Colonic mucosa (tissue), 4 donors: ENCODE measurements at regions not wholly inside any gene's neighbourhood (a gene's known extent, or its start where the extent isn't known, plus 50 kb on each side); places are given as distances from the start of the nearest gene placed in this dataset.

ENCODE experiments used
- DNase-seq: peaks from one replicate; pipeline ENCODE4 v3.0.0-alpha.2; 2020
- H3K27ac ChIP-seq: fragments of 200-600 bp; one replicate; pipeline ENCODE4 v1.8.0; 2021
- H3K27me3 ChIP-seq: fragments of 200-600 bp; one replicate; pipeline ENCODE4 v1.8.0; 2021
- H3K36me3 ChIP-seq: fragments of 200-600 bp; one replicate; pipeline ENCODE4 v1.8.0; 2021
- H3K4me1 ChIP-seq: fragments of 200-600 bp; one replicate; pipeline ENCODE4 v1.8.0; 2021; ENCODE audit warnings: mild to moderate bottlenecking
- H3K4me3 ChIP-seq: fragments of 200-600 bp; one replicate; pipeline ENCODE4 v1.8.0; 2021
- H3K9ac ChIP-seq, 2 donors: one replicate each; pipeline ENCODE4 v1.7.0; 2013; ENCODE audit warnings: control low read depth in 2 of 2, low read depth in 2 of 2, low read length in 2 of 2
- H3K9me3 ChIP-seq: fragments of 200-600 bp; one replicate; pipeline ENCODE4 v1.8.0; 2021
- intact Hi-C: fragments of 100-400 bp; cut with DNase I; formaldehyde crosslinking; loops from one replicate; pipeline ENCODE4 v1.14.1; 2022
- TF ChIP-seq, protein P1 (sequence below): fragments of 200-600 bp; IDR thresholded peaks from one replicate; pipeline ENCODE4 v1.8.0; 2022; ENCODE audit warnings: antibody characterized with exemption, mild to moderate bottlenecking
- donor health status: healthy.
- donor health status: DM: no; HTN: no; CAD: no.
- donor health status: DM: no; HTN: no; CAD: no.

DNA sequence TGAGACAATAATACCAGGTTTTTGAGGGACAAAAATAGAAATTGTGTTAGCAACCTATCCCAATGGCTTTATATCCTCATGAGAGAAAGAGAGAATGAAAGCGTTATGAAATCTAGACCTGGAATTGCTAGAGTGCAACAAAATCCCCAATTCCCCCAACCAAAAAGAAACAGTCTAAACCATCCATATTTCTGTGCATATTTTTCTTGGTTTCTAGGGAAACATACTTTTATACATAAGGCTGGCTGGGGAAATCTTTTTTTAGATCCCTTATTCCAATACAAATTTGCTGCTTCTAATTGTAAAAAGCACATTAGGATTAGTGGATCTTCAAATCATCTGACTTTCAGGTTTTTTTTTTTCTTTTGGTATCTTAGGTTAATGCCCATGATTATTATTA lies 277.0 kb upstream of the SEMA3A start:
- Histone ChIP-seq H3K9ac (no peak overlapping the region), H3K27ac (no peak overlapping the region), H3K36me3 (no peaks in the 10 kb centered on the region), H3K4me1 (no peaks in the 10 kb centered on the region), H3K27me3 (no peaks in the 10 kb centered on the region), H3K4me3 (no peak overlapping the region), H3K9me3 (no peaks in the 10 kb centered on the region)
- intact Hi-C loops, result no loop called here
- no peak for DNase-seq
- TF ChIP-seq, protein P1, sequence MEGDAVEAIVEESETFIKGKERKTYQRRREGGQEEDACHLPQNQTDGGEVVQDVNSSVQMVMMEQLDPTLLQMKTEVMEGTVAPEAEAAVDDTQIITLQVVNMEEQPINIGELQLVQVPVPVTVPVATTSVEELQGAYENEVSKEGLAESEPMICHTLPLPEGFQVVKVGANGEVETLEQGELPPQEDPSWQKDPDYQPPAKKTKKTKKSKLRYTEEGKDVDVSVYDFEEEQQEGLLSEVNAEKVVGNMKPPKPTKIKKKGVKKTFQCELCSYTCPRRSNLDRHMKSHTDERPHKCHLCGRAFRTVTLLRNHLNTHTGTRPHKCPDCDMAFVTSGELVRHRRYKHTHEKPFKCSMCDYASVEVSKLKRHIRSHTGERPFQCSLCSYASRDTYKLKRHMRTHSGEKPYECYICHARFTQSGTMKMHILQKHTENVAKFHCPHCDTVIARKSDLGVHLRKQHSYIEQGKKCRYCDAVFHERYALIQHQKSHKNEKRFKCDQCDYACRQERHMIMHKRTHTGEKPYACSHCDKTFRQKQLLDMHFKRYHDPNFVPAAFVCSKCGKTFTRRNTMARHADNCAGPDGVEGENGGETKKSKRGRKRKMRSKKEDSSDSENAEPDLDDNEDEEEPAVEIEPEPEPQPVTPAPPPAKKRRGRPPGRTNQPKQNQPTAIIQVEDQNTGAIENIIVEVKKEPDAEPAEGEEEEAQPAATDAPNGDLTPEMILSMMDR, result no peak

DNA sequence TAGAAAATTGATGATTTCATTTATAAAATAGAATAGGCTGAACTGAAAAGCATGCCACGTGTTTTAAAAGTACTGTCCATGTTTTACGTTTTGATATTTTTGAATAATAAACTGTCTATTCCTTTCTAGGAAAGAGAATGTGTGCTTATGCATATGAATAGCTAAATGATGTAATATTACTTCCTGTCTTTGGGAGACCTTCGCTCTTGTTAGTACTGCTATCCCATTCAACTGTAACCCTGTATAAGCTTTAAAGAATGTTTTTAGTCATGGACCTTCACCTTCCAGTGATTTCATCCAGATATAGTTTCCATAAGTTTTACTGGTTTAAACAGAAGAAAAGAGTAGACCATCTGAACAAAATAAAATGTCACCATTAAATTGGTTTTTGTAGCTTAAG lies 274.4 kb upstream of the SEMA3A start:
- TF ChIP-seq, protein P1, result no peak
- no peaks in the 10 kb centered on the region for H3K9me3 ChIP-seq

DNA sequence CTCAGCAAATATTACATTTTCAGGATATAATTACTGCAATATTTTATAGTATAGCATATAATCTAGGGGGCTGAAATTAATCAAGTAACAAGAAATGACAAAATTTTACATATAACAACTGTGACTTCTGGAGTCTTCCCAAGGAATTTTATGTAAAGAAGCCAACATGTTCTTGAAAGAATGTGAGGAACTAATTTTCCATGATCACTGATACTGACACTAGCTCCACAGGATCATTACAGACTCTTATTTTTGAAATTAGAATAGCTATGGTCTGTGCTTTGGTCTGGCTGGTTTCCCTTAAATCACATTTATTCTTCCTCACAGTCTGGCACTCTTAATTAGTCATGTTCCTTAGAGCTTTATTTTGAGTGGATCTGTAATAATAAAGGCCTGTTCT lies 267.7 kb upstream of the SEMA3A start:
- Histone ChIP-seq H3K4me3 (no peak overlapping the region), H3K9ac (no peak overlapping the region), H3K4me1 (no peaks in the 10 kb centered on the region), H3K36me3 (no peaks in the 10 kb centered on the region), H3K27ac (no peak overlapping the region), H3K9me3 (no peaks in the 10 kb centered on the region), H3K27me3 (no peaks in the 10 kb centered on the region)
- TF ChIP-seq, protein P1, result no peak
- DNase-seq, result no peak
- intact Hi-C loops, result loop anchor here (10.0 kb wide), 1 partner anchor 477 kb away; no protein-coding TSS in a partner anchor

More for the DNA sequence above, 274.4 kb upstream of the SEMA3A start:
- Histone ChIP-seq H3K9ac (no peak overlapping the region), H3K4me3 (no peak overlapping the region), H3K4me1 (no peaks in the 10 kb centered on the region), H3K36me3 (no peaks in the 10 kb centered on the region), H3K27ac (no peak overlapping the region), H3K27me3 (no peaks in the 10 kb centered on the region)
- DNase-seq, result no peak
- intact Hi-C loops, result loop anchor here (10.0 kb wide), 1 partner anchor 484 kb away; no protein-coding TSS in a partner anchor

DNA sequence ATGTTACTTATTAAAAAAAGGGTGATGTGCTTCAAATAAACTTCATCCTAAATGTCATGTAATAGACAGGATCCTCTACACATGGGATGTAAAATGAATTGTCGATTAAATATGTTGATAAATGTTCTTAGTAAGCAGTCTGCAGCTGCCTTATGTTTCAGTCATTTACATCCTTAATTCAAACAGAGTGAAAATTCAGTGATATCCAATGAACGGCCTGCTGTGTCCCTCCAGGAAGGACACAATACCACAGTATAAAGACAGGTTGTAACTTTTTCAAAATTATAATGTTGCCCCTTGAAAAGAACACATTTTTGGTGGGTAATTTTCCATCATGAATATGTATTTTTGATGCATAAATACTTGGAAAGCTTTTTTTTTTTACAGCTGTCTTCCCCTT lies 266.5 kb upstream of the SEMA3A start:
- Histone ChIP-seq H3K4me1 (no peaks in the 10 kb centered on the region), H3K9ac (no peak overlapping the region), H3K27me3 (no peaks in the 10 kb centered on the region), H3K27ac (no peak overlapping the region), H3K36me3 (no peaks in the 10 kb centered on the region), H3K4me3 (no peak overlapping the region), H3K9me3 (no peaks in the 10 kb centered on the region)
- TF ChIP-seq, protein P1, result no peak
- DNase-seq, result no peak
- intact Hi-C loops, result loop anchor here (10.0 kb wide), 1 partner anchor 476 kb away; no protein-coding TSS in a partner anchor

DNA sequence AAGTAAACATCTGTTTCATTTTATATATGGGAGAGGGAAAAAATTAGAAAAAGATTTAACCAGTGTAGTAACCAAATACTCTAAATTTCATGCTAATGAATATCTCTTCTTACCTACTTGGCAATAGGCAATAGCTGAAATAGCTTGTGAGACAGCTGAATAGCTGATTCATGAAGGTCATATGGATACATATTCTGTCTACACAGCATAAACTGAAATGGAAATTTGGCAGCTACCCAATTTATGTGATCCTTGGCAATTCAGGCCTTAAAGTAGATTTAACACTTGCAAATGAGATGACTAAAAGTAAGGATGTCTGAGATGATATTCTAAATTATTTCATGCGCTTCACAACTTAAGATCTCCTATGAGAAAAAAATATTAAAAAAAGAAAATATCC lies 261.2 kb upstream of the SEMA3A start:
- TF ChIP-seq, protein P1, result no peak
- H3K9ac ChIP-seq, result no peak overlapping the region

More for the DNA sequence above, 261.2 kb upstream of the SEMA3A start:
- H3K27me3 ChIP-seq, result no peaks in the 10 kb centered on the region
- H3K4me1 ChIP-seq, result no peaks in the 10 kb centered on the region
- DNase-seq, result no peak
- H3K4me3 ChIP-seq, result no peak overlapping the region
- intact Hi-C loops, result no loop called here
- H3K27ac ChIP-seq, result no peak overlapping the region
- no peaks in the 10 kb centered on the region for H3K9me3 ChIP-seq
- no peaks in the 10 kb centered on the region for H3K36me3 ChIP-seq
